ENCODE measurements at regions not wholly inside any gene's neighbourhood (a gene's known extent, or its start where the extent isn't known, plus 50 kb on each side); places are given as distances from the start of the nearest gene placed in this dataset.

DNA sequence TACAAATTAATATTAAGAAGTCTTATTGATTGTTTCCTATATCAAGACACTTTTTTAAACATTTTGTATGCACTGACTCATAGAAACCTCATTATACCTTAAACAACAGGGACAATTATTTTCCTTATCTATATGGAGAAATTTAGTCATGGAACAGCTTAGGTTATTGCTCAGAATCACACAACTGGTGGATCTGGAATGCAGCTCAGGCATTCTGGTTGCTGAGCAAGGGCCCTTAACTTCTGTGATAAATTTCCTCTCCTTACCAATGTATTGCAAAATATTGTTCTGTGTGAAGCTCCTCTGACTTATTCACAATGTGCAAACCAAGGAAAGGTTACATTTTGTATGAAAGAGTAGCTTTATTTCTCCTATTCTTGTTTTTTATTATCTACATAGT, 817.8 kb downstream of the LRFN5 start:
- Mint-ChIP-seq H3K9me3 (peaks cover 4% of the 10 kb centered on the region), H3K36me3 (no peaks in the 10 kb centered on the region), H3K4me3 (no peak overlapping the region), H3K27ac (no peak overlapping the region), H3K27me3 (no peaks in the 10 kb centered on the region), H3K4me1 (ENCODE audit: low read depth in 2 of 2) (no peaks in the 10 kb centered on the region)
- ATAC-seq (no peak), DNase-seq (ENCODE audit: low spot score) (no peak)

DNA sequence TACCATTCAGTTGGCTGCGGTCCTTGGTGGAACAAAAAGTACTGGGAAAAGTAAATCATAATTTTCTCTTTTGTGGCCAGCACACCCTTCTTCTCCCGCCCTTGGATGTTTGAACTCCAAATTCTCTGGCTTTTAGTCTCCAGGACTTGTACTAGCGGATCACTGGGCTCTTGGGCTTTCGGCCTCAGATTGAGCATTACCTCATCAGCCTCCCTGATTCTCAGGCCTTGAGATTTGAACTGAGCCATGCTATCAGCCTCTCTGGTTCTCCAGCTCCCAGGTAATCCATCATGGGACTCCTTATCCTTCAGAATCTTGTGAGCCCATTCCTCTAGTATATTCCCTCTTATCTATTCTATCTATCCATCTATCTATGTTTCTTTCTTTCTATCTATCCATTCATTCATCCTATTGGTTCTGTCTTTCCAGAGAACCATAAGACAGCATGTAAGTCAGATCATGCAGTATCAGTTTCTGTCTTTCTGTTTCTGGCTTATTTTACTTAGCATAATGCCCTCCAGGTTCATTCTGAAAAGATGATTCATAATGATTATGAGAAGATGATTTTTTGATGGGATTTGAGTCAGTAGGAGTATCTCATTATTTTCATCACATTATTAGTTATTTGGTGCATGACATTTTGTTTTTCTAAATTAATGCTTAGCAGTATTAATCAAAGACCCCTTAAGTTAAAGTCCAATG, 814.9 kb downstream of the LRFN5 start:
- Mint-ChIP-seq H3K4me3 (no peak overlapping the region), H3K27me3 (no peaks in the 10 kb centered on the region), H3K36me3 (no peaks in the 10 kb centered on the region), H3K27ac (no peak overlapping the region), H3K9me3 (peaks cover 4% of the 10 kb centered on the region), H3K4me1 (ENCODE audit: low read depth in 2 of 2) (no peaks in the 10 kb centered on the region)
- ATAC-seq (no peak), DNase-seq (ENCODE audit: low spot score) (no peak)

GRCh38 chr14:42420071-42420470, 813.4 kb downstream of the LRFN5 start:
- Mint-ChIP-seq H3K4me1 (ENCODE audit: low read depth in 2 of 2) (no peaks in the 10 kb centered on the region), H3K4me3 (no peak overlapping the region), H3K36me3 (no peaks in the 10 kb centered on the region), H3K9me3 (peaks cover 4% of the 10 kb centered on the region), H3K27ac (no peak overlapping the region), H3K27me3 (no peaks in the 10 kb centered on the region)
- no peak for DNase-seq (ENCODE audit: low spot score)
- no peak for ATAC-seq

GRCh38 chr14:42407153-42407552, 800.5 kb downstream of the LRFN5 start:
- no peak for ATAC-seq
- no peak overlapping the region for H3K4me3 Mint-ChIP-seq
- no peak for DNase-seq (ENCODE audit: low spot score)
- H3K4me1 Mint-ChIP-seq (ENCODE audit: low read depth in 2 of 2): no peaks in the 10 kb centered on the region
- H3K27ac Mint-ChIP-seq: no peak overlapping the region
- H3K9me3 Mint-ChIP-seq: peaks cover 12% of the 10 kb centered on the region
- H3K36me3 Mint-ChIP-seq: no peaks in the 10 kb centered on the region
- no peaks in the 10 kb centered on the region for H3K27me3 Mint-ChIP-seq

- ATAC-seq (no peak), DNase-seq (ENCODE audit: low spot score) (no peak)
- Mint-ChIP-seq H3K27ac (no peak overlapping the region), H3K4me3 (no peak overlapping the region), H3K27me3 (no peaks in the 10 kb centered on the region), H3K9me3 (peaks cover 3% of the 10 kb centered on the region), H3K4me1 (ENCODE audit: low read depth in 2 of 2) (no peaks in the 10 kb centered on the region), H3K36me3 (no peaks in the 10 kb centered on the region)
Observed at GRCh38 chr14:42391146-42391834, 784.6 kb downstream of the LRFN5 start.

DNA sequence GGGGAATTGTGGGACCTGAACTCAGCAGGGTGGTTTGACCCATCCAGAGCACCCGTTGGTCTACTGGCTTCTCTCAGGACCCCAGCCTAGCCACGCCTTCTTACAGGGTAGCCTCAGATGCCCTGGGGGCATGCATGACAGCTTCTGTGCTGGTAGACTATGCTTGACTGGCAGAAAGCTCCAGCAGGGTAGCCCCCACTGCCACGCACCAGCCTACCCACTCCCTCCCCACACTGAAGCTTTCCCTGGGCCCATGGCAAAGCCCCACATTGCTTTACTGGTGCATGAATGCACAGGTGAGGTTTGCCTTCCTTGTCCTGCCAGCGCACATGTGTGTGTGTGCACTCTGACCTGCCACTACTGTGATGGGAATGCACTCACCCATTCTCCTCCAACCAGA, 772.2 kb downstream of the LRFN5 start:
- ATAC-seq (no peak), DNase-seq (ENCODE audit: low spot score) (no peak)
- Mint-ChIP-seq H3K27ac (no peak overlapping the region), H3K4me3 (no peak overlapping the region), H3K36me3 (no peaks in the 10 kb centered on the region), H3K4me1 (ENCODE audit: low read depth in 2 of 2) (no peaks in the 10 kb centered on the region), H3K9me3 (peaks cover 10% of the 10 kb centered on the region), H3K27me3 (no peaks in the 10 kb centered on the region)

DNA sequence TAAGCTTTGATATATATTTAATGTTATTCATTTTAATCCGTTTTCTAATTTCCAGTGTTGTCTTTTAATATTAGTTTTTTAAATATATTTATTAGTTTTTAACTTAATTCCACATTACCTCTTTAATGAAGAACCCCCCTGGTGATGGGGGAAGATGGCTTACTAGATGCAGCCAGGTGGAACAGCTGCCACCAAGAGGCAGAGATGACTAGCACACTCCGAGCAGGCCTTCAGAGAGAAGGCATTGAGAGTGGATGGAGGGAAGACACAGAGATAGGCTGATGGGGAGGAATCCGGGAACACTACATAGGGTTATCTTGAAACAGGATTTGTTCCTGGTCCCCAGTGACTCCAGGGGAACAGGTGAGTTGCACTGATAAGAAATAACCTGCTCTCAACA, 771.6 kb downstream of the LRFN5 start:
- Mint-ChIP-seq H3K4me1 (ENCODE audit: low read depth in 2 of 2) (no peaks in the 10 kb centered on the region), H3K36me3 (no peaks in the 10 kb centered on the region), H3K4me3 (no peak overlapping the region), H3K9me3 (peaks cover 10% of the 10 kb centered on the region), H3K27ac (no peak overlapping the region), H3K27me3 (no peaks in the 10 kb centered on the region)
- no peak for DNase-seq (ENCODE audit: low spot score)
- no peak for ATAC-seq

- DNase-seq (ENCODE audit: low spot score) (no peak), ATAC-seq (no peak)
- H3K36me3 Mint-ChIP-seq: no peaks in the 10 kb centered on the region
- peaks cover 14% of the 10 kb centered on the region for H3K9me3 Mint-ChIP-seq
- no peaks in the 10 kb centered on the region for H3K4me1 Mint-ChIP-seq (ENCODE audit: low read depth in 2 of 2)
- H3K27me3 Mint-ChIP-seq: no peaks in the 10 kb centered on the region
- H3K4me3 Mint-ChIP-seq: no peak overlapping the region
- H3K27ac Mint-ChIP-seq: no peak overlapping the region
Observed at GRCh38 chr14:42374332-42374731, 767.7 kb downstream of the LRFN5 start.

- DNase-seq (ENCODE audit: low spot score) (no peak), ATAC-seq (no peak)
- H3K9me3 Mint-ChIP-seq: peaks cover 8% of the 10 kb centered on the region
- H3K27ac Mint-ChIP-seq: no peak overlapping the region
- no peaks in the 10 kb centered on the region for H3K4me1 Mint-ChIP-seq (ENCODE audit: low read depth in 2 of 2)
- H3K4me3 Mint-ChIP-seq: no peak overlapping the region
- no peaks in the 10 kb centered on the region for H3K36me3 Mint-ChIP-seq
- H3K27me3 Mint-ChIP-seq: no peaks in the 10 kb centered on the region
Observed at GRCh38 chr14:42370056-42370455, 763.4 kb downstream of the LRFN5 start.

DNA sequence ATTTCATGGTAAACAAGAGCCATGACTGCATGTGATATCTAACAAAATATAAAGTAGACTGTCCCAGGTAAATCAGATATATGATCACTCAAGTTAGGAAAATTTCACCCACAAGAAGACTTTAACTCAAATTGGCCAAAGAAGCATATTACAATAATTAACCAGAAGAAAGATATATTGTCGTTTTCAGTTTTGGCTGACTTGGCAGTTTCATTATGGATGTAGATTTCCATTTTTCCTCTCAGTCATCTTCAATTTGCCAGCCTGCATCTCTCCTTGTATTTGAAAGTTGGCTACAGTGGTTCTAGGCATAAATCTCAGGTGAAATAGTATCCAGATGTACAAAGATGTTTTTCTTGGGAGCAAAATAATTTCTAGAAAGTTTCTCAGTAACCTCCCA, 761.6 kb downstream of the LRFN5 start:
- no peaks in the 10 kb centered on the region for H3K4me1 Mint-ChIP-seq (ENCODE audit: low read depth in 2 of 2)
- no peaks in the 10 kb centered on the region for H3K36me3 Mint-ChIP-seq
- no peak for DNase-seq (ENCODE audit: low spot score)
- no peaks in the 10 kb centered on the region for H3K27me3 Mint-ChIP-seq
- no peak overlapping the region for H3K27ac Mint-ChIP-seq
- peaks cover 13% of the 10 kb centered on the region for H3K9me3 Mint-ChIP-seq
- no peak overlapping the region for H3K4me3 Mint-ChIP-seq
- ATAC-seq: no peak

DNA sequence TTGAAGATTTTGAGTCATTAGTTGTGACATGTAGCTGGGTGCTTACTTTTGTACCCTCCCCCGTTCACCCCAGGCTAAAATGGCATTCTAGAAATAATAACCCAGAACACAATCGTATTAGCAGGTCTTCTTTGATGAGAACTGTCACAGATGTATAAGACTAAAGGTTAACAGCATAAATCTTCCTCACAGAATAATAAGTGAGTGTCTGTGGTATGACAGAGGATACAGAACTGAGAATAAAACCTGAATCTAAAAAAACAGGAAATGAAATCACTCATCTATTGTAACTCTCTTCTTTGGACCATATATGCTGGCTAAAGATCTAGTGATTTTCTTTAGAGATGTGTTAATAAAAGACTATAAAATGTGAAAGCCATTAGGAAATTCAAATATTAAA, 746.6 kb downstream of the LRFN5 start:
- no peak for ATAC-seq
- H3K27ac Mint-ChIP-seq: no peak overlapping the region
- H3K4me3 Mint-ChIP-seq: no peak overlapping the region
- no peak for DNase-seq (ENCODE audit: low spot score)
- peaks cover 4% of the 10 kb centered on the region for H3K36me3 Mint-ChIP-seq
- H3K27me3 Mint-ChIP-seq: no peaks in the 10 kb centered on the region
- no peaks in the 10 kb centered on the region for H3K4me1 Mint-ChIP-seq (ENCODE audit: low read depth in 2 of 2)
- H3K9me3 Mint-ChIP-seq: peaks cover 9% of the 10 kb centered on the region

GRCh38 chr14:42335918-42336317, 729.2 kb downstream of the LRFN5 start:
- Mint-ChIP-seq H3K27me3 (no peaks in the 10 kb centered on the region), H3K4me1 (ENCODE audit: low read depth in 2 of 2) (no peaks in the 10 kb centered on the region), H3K27ac (no peak overlapping the region), H3K9me3 (peaks cover 6% of the 10 kb centered on the region), H3K36me3 (no peaks in the 10 kb centered on the region), H3K4me3 (no peak overlapping the region)
- ATAC-seq (no peak), DNase-seq (ENCODE audit: low spot score) (no peak)

DNA sequence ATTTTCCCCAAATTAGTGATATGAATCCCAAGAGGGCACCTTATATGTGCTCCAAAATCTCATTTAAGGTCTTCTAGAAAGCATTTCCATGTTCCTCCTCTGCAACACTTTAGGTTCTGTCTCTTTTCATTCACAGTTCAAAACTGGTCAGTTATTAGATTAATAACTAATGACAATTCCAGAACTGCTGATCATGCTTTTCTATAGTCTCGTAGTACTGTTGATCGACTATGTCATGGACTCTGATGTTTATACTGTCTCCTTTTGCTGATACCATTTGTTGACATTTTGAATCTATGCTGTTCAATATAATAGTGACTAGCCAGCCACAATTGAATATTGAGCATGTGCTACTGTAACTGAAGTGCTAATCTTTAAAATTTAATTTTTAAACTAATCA, 728.3 kb downstream of the LRFN5 start:
- Mint-ChIP-seq H3K9me3 (peaks cover 6% of the 10 kb centered on the region), H3K27ac (no peak overlapping the region), H3K36me3 (no peaks in the 10 kb centered on the region), H3K27me3 (no peaks in the 10 kb centered on the region), H3K4me1 (ENCODE audit: low read depth in 2 of 2) (no peaks in the 10 kb centered on the region), H3K4me3 (no peak overlapping the region)
- DNase-seq (ENCODE audit: low spot score) (no peak), ATAC-seq (no peak)

- H3K36me3 Mint-ChIP-seq: peaks cover 6% of the 10 kb centered on the region
- H3K27ac Mint-ChIP-seq: no peak overlapping the region
- H3K9me3 Mint-ChIP-seq: peaks cover 35% of the 10 kb centered on the region
- no peaks in the 10 kb centered on the region for H3K4me1 Mint-ChIP-seq (ENCODE audit: low read depth in 2 of 2)
- H3K27me3 Mint-ChIP-seq: no peaks in the 10 kb centered on the region
- DNase-seq (ENCODE audit: low spot score) (no peak), ATAC-seq (no peak)
- no peak overlapping the region for H3K4me3 Mint-ChIP-seq
Observed at GRCh38 chr14:42323426-42323825, 716.8 kb downstream of the LRFN5 start.

Measured in natural killer cell treated with Interleukin-12 subunit alpha and Interleukin-12 subunit beta and Interleukin-15 and Interleukin-18, amount 100 ng/mL, for 72 hours (primary cell).